ENCODE measurements at regions not wholly inside any gene's neighbourhood (a gene's known extent, or its start where the extent isn't known, plus 50 kb on each side); places are given as distances from the start of the nearest gene placed in this dataset.

DNA sequence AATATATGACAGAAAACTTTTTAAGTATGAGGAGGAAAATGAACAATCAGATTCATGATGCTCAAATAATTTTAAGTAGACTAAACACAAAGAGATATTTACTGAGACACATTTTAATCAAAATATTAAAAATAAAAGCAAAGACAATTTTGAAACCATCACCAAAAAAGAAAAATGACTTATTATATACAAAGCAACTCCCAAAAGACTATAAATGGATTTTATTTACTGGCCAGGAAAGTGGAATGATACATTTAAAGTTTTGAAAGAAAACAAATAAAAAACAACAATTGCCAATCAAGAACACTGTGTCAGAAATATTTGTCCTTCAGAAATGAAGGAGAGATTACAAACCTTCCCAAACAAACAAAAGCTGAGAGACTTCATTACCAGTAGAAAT is 968.5 kb upstream of the CELF4 start:
- Mint-ChIP-seq H3K36me3 (ENCODE audit: low read depth) (no peaks in the 10 kb centered on the region), H3K9me3 (peaks cover 6% of the 10 kb centered on the region), H3K27me3 (ENCODE audit: insufficient read depth) (no peaks in the 10 kb centered on the region), H3K4me1 (no peaks in the 10 kb centered on the region), H3K27ac (no peak overlapping the region), H3K4me3 (no peak overlapping the region)
- Histone ChIP-seq H3K27ac (ENCODE audit: low read depth, low read length) (no peak overlapping the region), H3K4me3 (ENCODE audit: low read length) (no peak overlapping the region), H3K36me3 (ENCODE audit: control insufficient read depth, insufficient read depth, low read length) (no peaks in the 10 kb centered on the region), H3K27me3 (ENCODE audit: control insufficient read depth, insufficient read depth, low read length, poor library complexity, severe bottlenecking) (no peaks in the 10 kb centered on the region), H3K9me3 (ENCODE audit: control insufficient read depth, low read length) (peaks cover 26% of the 10 kb centered on the region), H3K9ac (ENCODE audit: extremely low read depth, low read length, poor library complexity, severe bottlenecking) (no peak overlapping the region), H3K4me1 (ENCODE audit: control insufficient read depth, insufficient read depth, low read length) (no peaks in the 10 kb centered on the region)
- TF ChIP-seq, protein P1, sequence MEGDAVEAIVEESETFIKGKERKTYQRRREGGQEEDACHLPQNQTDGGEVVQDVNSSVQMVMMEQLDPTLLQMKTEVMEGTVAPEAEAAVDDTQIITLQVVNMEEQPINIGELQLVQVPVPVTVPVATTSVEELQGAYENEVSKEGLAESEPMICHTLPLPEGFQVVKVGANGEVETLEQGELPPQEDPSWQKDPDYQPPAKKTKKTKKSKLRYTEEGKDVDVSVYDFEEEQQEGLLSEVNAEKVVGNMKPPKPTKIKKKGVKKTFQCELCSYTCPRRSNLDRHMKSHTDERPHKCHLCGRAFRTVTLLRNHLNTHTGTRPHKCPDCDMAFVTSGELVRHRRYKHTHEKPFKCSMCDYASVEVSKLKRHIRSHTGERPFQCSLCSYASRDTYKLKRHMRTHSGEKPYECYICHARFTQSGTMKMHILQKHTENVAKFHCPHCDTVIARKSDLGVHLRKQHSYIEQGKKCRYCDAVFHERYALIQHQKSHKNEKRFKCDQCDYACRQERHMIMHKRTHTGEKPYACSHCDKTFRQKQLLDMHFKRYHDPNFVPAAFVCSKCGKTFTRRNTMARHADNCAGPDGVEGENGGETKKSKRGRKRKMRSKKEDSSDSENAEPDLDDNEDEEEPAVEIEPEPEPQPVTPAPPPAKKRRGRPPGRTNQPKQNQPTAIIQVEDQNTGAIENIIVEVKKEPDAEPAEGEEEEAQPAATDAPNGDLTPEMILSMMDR (conservative IDR thresholded peaks at IDR 0.05), result no peak
- DNase-seq, result no peak

DNA sequence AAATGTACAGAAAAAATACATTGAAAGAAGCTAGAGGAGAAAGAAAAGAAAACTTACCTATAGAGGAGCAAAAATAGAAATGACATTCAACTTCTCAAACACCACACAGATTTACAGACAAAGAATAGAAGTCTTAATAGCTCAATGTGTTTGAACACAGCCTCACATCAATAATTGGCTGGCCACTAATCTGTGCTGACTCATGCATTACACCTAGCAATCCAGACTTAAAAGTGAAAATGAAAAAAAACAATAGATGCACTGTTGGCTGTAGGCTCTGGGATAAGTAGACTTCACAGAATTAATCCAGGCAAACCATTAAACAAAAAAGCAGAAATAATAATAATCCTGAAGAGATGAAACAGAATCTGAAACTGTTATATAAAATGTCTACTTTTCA is 961.3 kb upstream of the CELF4 start:
- Mint-ChIP-seq H3K36me3 (ENCODE audit: low read depth) (no peaks in the 10 kb centered on the region), H3K9me3 (no peaks in the 10 kb centered on the region), H3K4me3 (no peak overlapping the region), H3K27ac (no peak overlapping the region), H3K27me3 (ENCODE audit: insufficient read depth) (no peaks in the 10 kb centered on the region), H3K4me1 (peaks cover 1% of the 10 kb centered on the region)
- H3K27me3 ChIP-seq (ENCODE audit: control insufficient read depth, insufficient read depth, low read length, poor library complexity, severe bottlenecking), result no peaks in the 10 kb centered on the region
- DNase-seq, result no peak
- no peaks in the 10 kb centered on the region for H3K4me1 ChIP-seq (ENCODE audit: control insufficient read depth, insufficient read depth, low read length)
- TF ChIP-seq, protein P1 (conservative IDR thresholded peaks at IDR 0.05), result no peak
- no peak overlapping the region for H3K9ac ChIP-seq (ENCODE audit: extremely low read depth, low read length, poor library complexity, severe bottlenecking)
- H3K9me3 ChIP-seq (ENCODE audit: control insufficient read depth, low read length), result no peaks in the 10 kb centered on the region
- no peak overlapping the region for H3K4me3 ChIP-seq (ENCODE audit: low read length)
- H3K27ac ChIP-seq (ENCODE audit: low read depth, low read length), result no peak overlapping the region
- H3K36me3 ChIP-seq (ENCODE audit: control insufficient read depth, insufficient read depth, low read length), result no peaks in the 10 kb centered on the region

DNA sequence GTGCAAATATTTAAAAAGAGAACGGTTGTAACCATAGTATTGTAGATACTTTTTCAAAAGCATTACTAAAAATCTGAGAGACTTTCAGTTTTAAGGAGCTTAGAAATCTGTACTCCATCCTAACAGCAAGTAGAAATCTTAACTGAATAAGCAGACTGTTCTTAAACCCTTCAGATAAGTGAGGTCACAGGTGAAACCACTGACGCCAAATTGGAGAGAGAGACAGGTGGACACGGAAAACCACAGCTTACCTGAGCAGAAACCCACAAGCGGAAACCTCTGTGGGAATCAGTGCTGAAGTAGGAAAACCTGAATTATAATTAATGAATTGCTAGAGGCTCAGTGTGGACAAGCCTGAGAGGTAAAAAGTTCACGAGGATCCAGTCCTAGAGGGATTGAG is 959.4 kb upstream of the CELF4 start:
- TF ChIP-seq, protein P1 (conservative IDR thresholded peaks at IDR 0.05), result no peak
- Mint-ChIP-seq H3K27ac (no peak overlapping the region), H3K27me3 (ENCODE audit: insufficient read depth) (no peaks in the 10 kb centered on the region), H3K9me3 (no peaks in the 10 kb centered on the region), H3K4me3 (no peak overlapping the region), H3K36me3 (ENCODE audit: low read depth) (no peaks in the 10 kb centered on the region), H3K4me1 (peaks cover 5% of the 10 kb centered on the region)
- Histone ChIP-seq H3K9ac (ENCODE audit: extremely low read depth, low read length, poor library complexity, severe bottlenecking) (no peak overlapping the region), H3K36me3 (ENCODE audit: control insufficient read depth, insufficient read depth, low read length) (no peaks in the 10 kb centered on the region), H3K27me3 (ENCODE audit: control insufficient read depth, insufficient read depth, low read length, poor library complexity, severe bottlenecking) (no peaks in the 10 kb centered on the region), H3K4me1 (ENCODE audit: control insufficient read depth, insufficient read depth, low read length) (no peaks in the 10 kb centered on the region), H3K4me3 (ENCODE audit: low read length) (no peak overlapping the region), H3K9me3 (ENCODE audit: control insufficient read depth, low read length) (no peaks in the 10 kb centered on the region), H3K27ac (ENCODE audit: low read depth, low read length) (no peak overlapping the region)
- no peak for DNase-seq
- 67 to 75% methylated on average over 3 to 5 of the region's 5 CpGs for WGBS, 2 experiments (ENCODE audit: insufficient coverage in 1 of 2, insufficient read length in 1 of 2)

Data from endodermal cell (in vitro differentiated cells).